ENCODE measurements at regions not wholly inside any gene's neighbourhood (a gene's known extent, or its start where the extent isn't known, plus 50 kb on each side); places are given as distances from the start of the nearest gene placed in this dataset.

- no peak for TF ChIP-seq CTCF (IDR thresholded peaks at IDR 0.05)
- TF ChIP-seq POLR2A (IDR thresholded peaks at IDR 0.05; ENCODE audit: low read depth), result no peak
- no peak for TF ChIP-seq POLR2AphosphoS5 (IDR thresholded peaks at IDR 0.05)
- no peak for TF ChIP-seq EP300 (IDR thresholded peaks at IDR 0.05)
Measured at GRCh38 chr7:94088560-94088959, 84.4 kb upstream of the BET1 start.
